ENCODE measurements at regions not wholly inside any gene's neighbourhood (a gene's known extent, or its start where the extent isn't known, plus 50 kb on each side); places are given as distances from the start of the nearest gene placed in this dataset.

- no peak for DNase-seq (ENCODE audit: low read depth)
Measured at GRCh38 chr20:57943950-57944349, 234.1 kb upstream of the PMEPA1 start.

- no peak for DNase-seq (ENCODE audit: low read depth)
Measured at GRCh38 chr20:57943291-57943690, 233.5 kb upstream of the PMEPA1 start.

GRCh38 chr20:57941604-57942381 is 232.0 kb upstream of the PMEPA1 start:
- DNase-seq (ENCODE audit: low read depth) = no peak

GRCh38 chr20:57940868-57941522 is 231.2 kb upstream of the PMEPA1 start:
- no peak for DNase-seq (ENCODE audit: low read depth)

- no peak for DNase-seq (ENCODE audit: low read depth)
Measured at GRCh38 chr20:57940376-57940775, 230.6 kb upstream of the PMEPA1 start.

GRCh38 chr20:57939499-57939898 is 229.7 kb upstream of the PMEPA1 start:
- no peak for DNase-seq (ENCODE audit: low read depth)

GRCh38 chr20:57938158-57939108 is 228.6 kb upstream of the PMEPA1 start:
- no peak for DNase-seq (ENCODE audit: low read depth)

GRCh38 chr20:57936636-57937385 is 227.0 kb upstream of the PMEPA1 start:
- no peak for DNase-seq (ENCODE audit: low read depth)

GRCh38 chr20:57934913-57935312 is 225.1 kb upstream of the PMEPA1 start:
- no peak for DNase-seq (ENCODE audit: low read depth)

- DNase-seq (ENCODE audit: low read depth) = no peak
Measured at GRCh38 chr20:57934007-57934805, 224.4 kb upstream of the PMEPA1 start.

- no peak for DNase-seq (ENCODE audit: low read depth)
Measured at GRCh38 chr20:57932227-57932864, 222.5 kb upstream of the PMEPA1 start.

GRCh38 chr20:57930351-57930750 is 220.5 kb upstream of the PMEPA1 start:
- DNase-seq (ENCODE audit: low read depth) = no peak

GRCh38 chr20:57928181-57928967 is 218.6 kb upstream of the PMEPA1 start:
- no peak for DNase-seq (ENCODE audit: low read depth)

- no peak for DNase-seq (ENCODE audit: low read depth)
Measured at GRCh38 chr20:57927376-57927775, 217.6 kb upstream of the PMEPA1 start.

- DNase-seq (ENCODE audit: low read depth) = no peak
Measured at GRCh38 chr20:57922706-57923105, 212.9 kb upstream of the PMEPA1 start.

- no peak for DNase-seq (ENCODE audit: low read depth)
Measured at GRCh38 chr20:57922083-57922482, 212.3 kb upstream of the PMEPA1 start.

GRCh38 chr20:57921676-57922075 is 211.9 kb upstream of the PMEPA1 start:
- DNase-seq (ENCODE audit: low read depth) = no peak

GRCh38 chr20:57920971-57921370 is 211.2 kb upstream of the PMEPA1 start:
- no peak for DNase-seq (ENCODE audit: low read depth)

- no peak for DNase-seq (ENCODE audit: low read depth)
Measured at GRCh38 chr20:57919049-57919448, 209.2 kb upstream of the PMEPA1 start.

- no peak for DNase-seq (ENCODE audit: low read depth)
Measured at GRCh38 chr20:57918551-57918950, 208.7 kb upstream of the PMEPA1 start.

All from amniotic epithelial cell (primary cell).